ENCODE measurements at regions not wholly inside any gene's neighbourhood (a gene's known extent, or its start where the extent isn't known, plus 50 kb on each side); places are given as distances from the start of the nearest gene placed in this dataset.

DNA sequence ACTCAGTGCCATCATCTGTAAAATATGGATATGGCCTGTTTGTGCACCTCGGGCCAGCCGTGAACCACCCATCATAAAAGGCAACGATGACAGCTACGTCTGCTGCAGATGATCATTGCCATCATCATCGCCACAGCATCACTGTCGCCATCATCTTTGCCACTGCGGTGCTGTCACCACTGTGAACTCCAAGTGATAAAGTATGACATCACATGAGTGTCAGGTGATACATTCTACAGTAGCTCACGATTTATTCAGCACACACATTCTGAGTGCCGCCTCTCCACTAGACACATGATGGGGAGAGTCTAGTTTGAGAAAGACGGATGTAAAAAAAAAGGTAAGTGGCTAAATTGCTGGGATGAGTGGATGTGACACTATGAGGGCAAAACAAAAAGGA is 755.4 kb upstream of the RAB6C start:
- TF ChIP-seq CTCF (IDR thresholded peaks at IDR 0.05; ENCODE audit: low read length, missing control alignments): no peak
- no peak for DNase-seq (ENCODE audit: low read depth)
- H3K4me3 ChIP-seq (replicated peaks; ENCODE audit: low read depth, low read length): no peak overlapping the region

DNA sequence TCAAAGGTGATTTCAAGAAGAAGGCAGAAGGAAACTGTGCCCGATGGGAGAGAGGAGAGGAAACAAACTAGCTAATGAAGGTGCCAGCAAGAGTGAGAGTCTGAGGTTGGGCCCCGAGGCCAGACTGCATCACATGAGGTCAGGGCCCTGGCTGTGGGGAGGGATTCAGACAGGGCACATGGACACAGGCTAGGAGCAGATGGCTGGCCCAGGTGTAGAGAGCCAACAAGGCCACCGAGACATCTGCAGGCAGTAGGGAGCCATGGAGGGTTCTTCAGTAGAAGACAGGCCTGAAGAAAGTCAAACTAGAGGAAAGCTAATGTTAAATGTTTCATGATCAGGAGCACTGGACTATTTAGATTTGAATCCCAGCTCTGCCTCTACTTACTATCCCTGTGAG is 755.0 kb upstream of the RAB6C start:
- DNase-seq (ENCODE audit: low read depth): no peak
- no peak overlapping the region for H3K4me3 ChIP-seq (replicated peaks; ENCODE audit: low read depth, low read length)
- TF ChIP-seq CTCF (IDR thresholded peaks at IDR 0.05; ENCODE audit: low read length, missing control alignments): no peak

- DNase-seq (ENCODE audit: low read depth): no peak
- no peak overlapping the region for H3K4me3 ChIP-seq (replicated peaks; ENCODE audit: low read depth, low read length)
- TF ChIP-seq CTCF (IDR thresholded peaks at IDR 0.05; ENCODE audit: low read length, missing control alignments): no peak
These were observed 750.3 kb upstream of the RAB6C start for GRCh38 chr2:129229196-129229595.

DNA sequence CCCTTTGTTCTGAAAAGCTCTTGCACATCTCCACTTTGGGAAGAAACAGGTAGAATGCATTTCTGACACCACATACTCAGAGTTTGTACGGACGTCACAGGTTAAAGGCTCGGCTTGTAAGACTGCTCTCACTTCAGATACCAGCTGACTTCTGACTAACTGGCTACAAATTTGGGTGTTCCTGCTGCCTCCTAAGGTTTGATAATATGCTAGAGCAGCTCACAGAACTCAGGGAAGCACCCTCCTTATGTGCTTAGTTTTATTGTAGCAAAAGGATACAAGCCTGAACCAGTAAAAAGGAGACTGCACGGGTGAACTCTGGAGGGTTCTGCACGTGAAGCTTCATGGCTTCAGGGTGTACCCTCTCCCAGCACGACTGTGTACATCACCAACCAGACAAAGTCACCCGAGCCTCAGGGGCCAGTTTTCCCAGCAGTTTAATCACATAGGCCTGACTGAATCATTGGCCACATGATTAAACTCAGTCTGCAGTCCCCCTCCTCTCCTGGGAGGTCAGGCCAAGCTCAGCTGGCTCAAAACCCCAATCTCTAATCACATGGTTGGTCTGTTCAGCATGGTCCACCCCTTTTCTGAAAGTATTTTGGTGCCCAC is 749.5 kb upstream of the RAB6C start:
- DNase-seq (ENCODE audit: low read depth): no peak
- no peak for TF ChIP-seq CTCF (IDR thresholded peaks at IDR 0.05; ENCODE audit: low read length, missing control alignments)
- no peak overlapping the region for H3K4me3 ChIP-seq (replicated peaks; ENCODE audit: low read depth, low read length)

GRCh38 chr2:129231924-129232323 is 747.5 kb upstream of the RAB6C start:
- no peak overlapping the region for H3K4me3 ChIP-seq (replicated peaks; ENCODE audit: low read depth, low read length)
- TF ChIP-seq CTCF (IDR thresholded peaks at IDR 0.05; ENCODE audit: low read length, missing control alignments): no peak
- no peak for DNase-seq (ENCODE audit: low read depth)

DNA sequence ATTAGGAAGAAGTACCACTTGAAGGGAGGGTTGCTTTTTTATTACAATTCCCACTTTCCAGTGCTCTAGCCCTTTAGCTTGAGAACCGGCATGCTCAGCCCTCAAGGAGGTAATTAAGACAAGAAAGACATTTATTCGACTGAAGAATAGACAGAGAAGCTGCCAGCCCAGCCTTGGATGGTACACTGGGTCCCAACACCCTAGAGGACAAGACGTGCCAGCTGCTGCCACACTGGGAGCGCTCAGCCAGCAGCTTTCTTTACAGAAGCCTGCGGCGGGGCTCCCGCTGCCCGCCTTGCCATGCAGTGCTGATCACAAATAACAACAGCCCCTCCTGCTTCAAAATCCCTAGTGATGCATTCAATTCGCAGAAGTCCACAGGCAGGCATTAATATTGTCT is 746.3 kb upstream of the RAB6C start:
- TF ChIP-seq CTCF (IDR thresholded peaks at IDR 0.05; ENCODE audit: low read length, missing control alignments): no peak
- H3K4me3 ChIP-seq (replicated peaks; ENCODE audit: low read depth, low read length): no peak overlapping the region
- no peak for DNase-seq (ENCODE audit: low read depth)

GRCh38 chr2:129233751-129234406 is 745.6 kb upstream of the RAB6C start:
- peak; percentile 47 for DNase-seq (ENCODE audit: low read depth)
- no peak overlapping the region for H3K4me3 ChIP-seq (replicated peaks; ENCODE audit: low read depth, low read length)
- peak; percentile 23 for TF ChIP-seq CTCF (IDR thresholded peaks at IDR 0.05; ENCODE audit: low read length, missing control alignments)
